Liver (tissue), 3 donors: ENCODE measurements at regions not wholly inside any gene's neighbourhood (a gene's known extent, or its start where the extent isn't known, plus 50 kb on each side); places are given as distances from the start of the nearest gene placed in this dataset.

Experiments
- CTCF ChIP-seq: fragments of 150-350 bp; IDR thresholded peaks from 2 replicates; pipeline ENCODE4 v1.5.1; 2017; ENCODE audit warnings: improper control_type of control experiment, low read depth, low read length; ENCODE audit not compliant: missing input control
- GABPA ChIP-seq, 2 donors: IDR thresholded peaks in 1 of 2; conservative IDR thresholded peaks in 1 of 2; 2 replicates each; pipeline ENCODE4 v1.6.1; 2016; ENCODE audit warnings: antibody characterized with exemption in 2 of 2, mild to moderate bottlenecking in 1 of 2, moderate library complexity in 1 of 2
- SP1 ChIP-seq: IDR thresholded peaks from 2 replicates; pipeline ENCODE4 v1.6.1; 2018; ENCODE audit warnings: antibody characterized with exemption, mild to moderate bottlenecking
- TAF1 ChIP-seq: conservative IDR thresholded peaks from 2 replicates; pipeline ENCODE4 v1.6.1; 2016; ENCODE audit warnings: antibody characterized with exemption, mild to moderate bottlenecking
- YY1 ChIP-seq: IDR thresholded peaks from 2 replicates; pipeline ENCODE4 v1.6.1; 2016; ENCODE audit warnings: antibody characterized with exemption, mild to moderate bottlenecking
- donor health status: healthy.
- donor health status: healthy.

- no peak for TF ChIP-seq GABPA (IDR thresholded peaks at IDR 0.05 in 1 of 2, conservative IDR thresholded peaks at IDR 0.05 in 1 of 2)
- TF ChIP-seq CTCF: no peak
- TF ChIP-seq SP1: no peak
- TF ChIP-seq TAF1: no peak
- no peak for TF ChIP-seq YY1
Observed at GRCh38 chr14:83873669-83874068, 1656.3 kb upstream of the FLRT2 start.
